ENCODE measurements at regions not wholly inside any gene's neighbourhood (a gene's known extent, or its start where the extent isn't known, plus 50 kb on each side); places are given as distances from the start of the nearest gene placed in this dataset.

DNA sequence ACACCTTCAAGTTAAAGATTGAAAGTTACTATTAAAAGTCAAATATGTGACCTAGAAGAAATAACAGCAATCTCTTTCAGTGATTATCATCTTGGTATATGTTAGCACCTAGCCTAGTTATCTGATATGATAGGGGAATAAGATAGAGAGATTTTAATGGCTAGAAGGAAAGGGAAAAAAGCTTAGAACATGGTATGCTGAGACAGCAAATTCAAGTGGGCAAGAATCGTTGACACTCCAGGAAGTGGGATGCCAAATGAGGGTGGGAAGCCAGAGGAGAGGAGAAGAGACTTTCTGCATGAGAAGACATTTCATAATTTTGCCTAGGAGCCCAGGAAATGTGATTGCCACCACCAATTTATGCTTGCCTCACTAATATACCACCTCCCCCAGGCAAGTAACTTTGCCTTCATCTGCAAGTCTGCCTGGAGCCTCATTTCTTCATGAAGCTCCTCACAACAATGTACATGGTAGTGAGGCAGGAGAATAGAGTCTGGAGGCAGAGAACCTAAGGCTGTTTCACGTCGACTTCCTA is 504.9 kb downstream of the TNS1 start:
- no peak for ATAC-seq (ENCODE audit: insufficient read depth, low read depth)
- no peak for TF ChIP-seq EZH2 (IDR thresholded peaks at IDR 0.05; ENCODE audit: borderline replicate concordance, low read depth, low read length, severe bottlenecking)
- TF ChIP-seq, protein P1, sequence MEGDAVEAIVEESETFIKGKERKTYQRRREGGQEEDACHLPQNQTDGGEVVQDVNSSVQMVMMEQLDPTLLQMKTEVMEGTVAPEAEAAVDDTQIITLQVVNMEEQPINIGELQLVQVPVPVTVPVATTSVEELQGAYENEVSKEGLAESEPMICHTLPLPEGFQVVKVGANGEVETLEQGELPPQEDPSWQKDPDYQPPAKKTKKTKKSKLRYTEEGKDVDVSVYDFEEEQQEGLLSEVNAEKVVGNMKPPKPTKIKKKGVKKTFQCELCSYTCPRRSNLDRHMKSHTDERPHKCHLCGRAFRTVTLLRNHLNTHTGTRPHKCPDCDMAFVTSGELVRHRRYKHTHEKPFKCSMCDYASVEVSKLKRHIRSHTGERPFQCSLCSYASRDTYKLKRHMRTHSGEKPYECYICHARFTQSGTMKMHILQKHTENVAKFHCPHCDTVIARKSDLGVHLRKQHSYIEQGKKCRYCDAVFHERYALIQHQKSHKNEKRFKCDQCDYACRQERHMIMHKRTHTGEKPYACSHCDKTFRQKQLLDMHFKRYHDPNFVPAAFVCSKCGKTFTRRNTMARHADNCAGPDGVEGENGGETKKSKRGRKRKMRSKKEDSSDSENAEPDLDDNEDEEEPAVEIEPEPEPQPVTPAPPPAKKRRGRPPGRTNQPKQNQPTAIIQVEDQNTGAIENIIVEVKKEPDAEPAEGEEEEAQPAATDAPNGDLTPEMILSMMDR (IDR thresholded peaks at IDR 0.05; ENCODE audit: borderline replicate concordance, extremely low read depth, low read length, poor library complexity, severe bottlenecking): no peak
- Histone ChIP-seq H4K20me1 (ENCODE audit: insufficient read depth, low read length) (no peaks in the 10 kb centered on the region), H2AFZ (ENCODE audit: low read depth, low read length) (no peak overlapping the region), H3K79me2 (ENCODE audit: insufficient read depth, low read length) (no peaks in the 10 kb centered on the region), H3K4me2 (ENCODE audit: insufficient read depth, low read length) (no peak overlapping the region), H3K4me1 (ENCODE audit: insufficient read depth, low read length) (no peaks in the 10 kb centered on the region), H3K9me3 (ENCODE audit: insufficient read depth, low read length, severe bottlenecking) (no peaks in the 10 kb centered on the region), H3K27me3 (ENCODE audit: insufficient read depth, low read length, poor library complexity) (peaks cover 3% of the 10 kb centered on the region), H3K27ac (ENCODE audit: low read length) (no peak overlapping the region), H3K4me3 (ENCODE audit: low read depth in 1 of 2, low read length in 2 of 2) (no peak overlapping the region), H3K36me3 (ENCODE audit: insufficient read depth, low read length) (no peaks in the 10 kb centered on the region), H3K9ac (ENCODE audit: low read depth, low read length) (no peak overlapping the region)
- no peak for DNase-seq

DNA sequence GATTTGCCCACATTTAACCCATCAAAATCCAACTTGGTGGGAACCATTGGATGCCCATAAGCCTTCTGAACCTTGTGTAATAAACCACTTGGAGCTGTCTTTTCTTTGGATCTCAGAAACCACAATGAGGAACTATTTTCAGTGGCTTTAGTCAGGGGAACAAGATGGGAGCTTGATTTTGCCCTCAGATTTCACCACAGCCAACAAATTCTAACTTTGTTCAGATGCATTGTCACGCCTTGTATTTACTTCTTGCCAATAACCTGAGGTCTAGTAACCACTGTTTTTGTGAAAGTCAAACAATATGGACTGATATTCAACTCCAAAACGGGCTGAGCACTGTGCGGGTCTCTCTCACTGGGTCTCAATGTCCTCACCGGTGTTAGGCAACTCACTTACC is 508.2 kb downstream of the TNS1 start:
- no peaks in the 10 kb centered on the region for H3K36me3 ChIP-seq (ENCODE audit: insufficient read depth, low read length)
- H3K27me3 ChIP-seq (ENCODE audit: insufficient read depth, low read length, poor library complexity): peaks cover 6% of the 10 kb centered on the region

DNA sequence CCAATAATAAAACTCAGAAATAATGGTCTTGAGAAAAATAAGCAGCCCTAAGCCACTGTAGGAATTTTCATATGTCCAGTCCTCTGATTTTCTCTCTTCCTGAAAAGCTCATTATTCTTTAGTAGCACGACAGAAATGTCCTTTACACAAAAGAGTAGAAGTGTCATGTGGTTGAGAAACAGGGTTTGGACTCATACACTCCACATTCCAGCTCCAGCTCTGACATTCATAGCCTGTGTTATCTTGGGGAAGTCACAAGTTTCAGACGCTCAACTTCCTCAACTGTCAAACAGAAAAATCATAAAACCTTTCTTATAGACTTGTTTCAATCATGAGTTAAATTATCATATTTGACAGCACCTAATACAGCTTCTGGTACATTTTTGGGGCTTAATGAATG is 511.5 kb downstream of the TNS1 start:
- H3K79me2 ChIP-seq (ENCODE audit: insufficient read depth, low read length): no peaks in the 10 kb centered on the region
- no peaks in the 10 kb centered on the region for H4K20me1 ChIP-seq (ENCODE audit: insufficient read depth, low read length)
- H3K27me3 ChIP-seq (ENCODE audit: insufficient read depth, low read length, poor library complexity): peaks cover 6% of the 10 kb centered on the region
- H3K4me3 ChIP-seq (ENCODE audit: low read depth in 1 of 2, low read length in 2 of 2): no peak overlapping the region
- H3K27ac ChIP-seq (ENCODE audit: low read length): no peak overlapping the region
- no peak for ATAC-seq (ENCODE audit: insufficient read depth, low read depth)
- H3K9ac ChIP-seq (ENCODE audit: low read depth, low read length): no peak overlapping the region
- H3K4me1 ChIP-seq (ENCODE audit: insufficient read depth, low read length): no peaks in the 10 kb centered on the region
- H3K9me3 ChIP-seq (ENCODE audit: insufficient read depth, low read length, severe bottlenecking): no peaks in the 10 kb centered on the region
- no peak overlapping the region for H3K4me2 ChIP-seq (ENCODE audit: insufficient read depth, low read length)
- DNase-seq: no peak
- no peak overlapping the region for H2AFZ ChIP-seq (ENCODE audit: low read depth, low read length)
- TF ChIP-seq EZH2 (IDR thresholded peaks at IDR 0.05; ENCODE audit: borderline replicate concordance, low read depth, low read length, severe bottlenecking): no peak
- TF ChIP-seq, protein P1 (IDR thresholded peaks at IDR 0.05; ENCODE audit: borderline replicate concordance, extremely low read depth, low read length, poor library complexity, severe bottlenecking): no peak
- H3K36me3 ChIP-seq (ENCODE audit: insufficient read depth, low read length): no peaks in the 10 kb centered on the region

More for the DNA sequence above, 508.2 kb downstream of the TNS1 start:
- H3K27ac ChIP-seq (ENCODE audit: low read length): no peak overlapping the region
- H2AFZ ChIP-seq (ENCODE audit: low read depth, low read length): no peak overlapping the region
- no peaks in the 10 kb centered on the region for H4K20me1 ChIP-seq (ENCODE audit: insufficient read depth, low read length)
- DNase-seq: no peak
- H3K9me3 ChIP-seq (ENCODE audit: insufficient read depth, low read length, severe bottlenecking): no peaks in the 10 kb centered on the region
- H3K4me1 ChIP-seq (ENCODE audit: insufficient read depth, low read length): no peaks in the 10 kb centered on the region
- H3K4me2 ChIP-seq (ENCODE audit: insufficient read depth, low read length): no peak overlapping the region
- H3K9ac ChIP-seq (ENCODE audit: low read depth, low read length): no peak overlapping the region
- no peak overlapping the region for H3K4me3 ChIP-seq (ENCODE audit: low read depth in 1 of 2, low read length in 2 of 2)
- no peak for ATAC-seq (ENCODE audit: insufficient read depth, low read depth)
- no peaks in the 10 kb centered on the region for H3K79me2 ChIP-seq (ENCODE audit: insufficient read depth, low read length)
- no peak for TF ChIP-seq EZH2 (IDR thresholded peaks at IDR 0.05; ENCODE audit: borderline replicate concordance, low read depth, low read length, severe bottlenecking)
- TF ChIP-seq, protein P1 (IDR thresholded peaks at IDR 0.05; ENCODE audit: borderline replicate concordance, extremely low read depth, low read length, poor library complexity, severe bottlenecking): no peak
